Glutamatergic neuron (in vitro differentiated cells): ENCODE measurements at regions not wholly inside any gene's neighbourhood (a gene's known extent, or its start where the extent isn't known, plus 50 kb on each side); places are given as distances from the start of the nearest gene placed in this dataset.

Experiments
- DNase-seq: peaks from one replicate; pipeline ENCODE4 v3.0.0; 2022
- H3K27ac Mint-ChIP-seq: one replicate; pipeline ENCODE4 v1.8.0; 2020; ENCODE audit warnings: mild to moderate bottlenecking, mixed read lengths, inconsistent platforms; ENCODE audit not compliant: unreplicated experiment
- H3K27me3 Mint-ChIP-seq: one replicate; pipeline ENCODE4 v1.8.0; 2020; ENCODE audit warnings: mild to moderate bottlenecking, moderate library complexity, mixed read lengths, inconsistent platforms; ENCODE audit not compliant: unreplicated experiment
- H3K36me3 Mint-ChIP-seq: one replicate; pipeline ENCODE4 v1.8.0; 2020; ENCODE audit warnings: mild to moderate bottlenecking, mixed read lengths, inconsistent platforms; ENCODE audit not compliant: unreplicated experiment
- H3K4me1 Mint-ChIP-seq: one replicate; pipeline ENCODE4 v1.8.0; 2020; ENCODE audit warnings: mild to moderate bottlenecking, low read depth, mixed read lengths, inconsistent platforms; ENCODE audit not compliant: unreplicated experiment
- H3K4me3 Mint-ChIP-seq: one replicate; pipeline ENCODE4 v1.8.0; 2020; ENCODE audit warnings: mild to moderate bottlenecking, mixed read lengths, inconsistent platforms; ENCODE audit not compliant: unreplicated experiment
- H3K9me3 Mint-ChIP-seq: one replicate; pipeline ENCODE4 v1.8.0; 2020; ENCODE audit warnings: mild to moderate bottlenecking, moderate library complexity, mixed read lengths, inconsistent platforms; ENCODE audit not compliant: unreplicated experiment
- TF ChIP-seq, protein P1 (sequence below): fragments of 200-600 bp; sonication (generic); IDR thresholded peaks from one replicate; pipeline ENCODE4 v1.5.0; 2021; ENCODE audit not compliant: partially characterized antibody, unreplicated experiment

GRCh38 chr2:58899692-58900091 is 658.6 kb upstream of the FANCL start:
- DNase-seq: no peak
- H3K4me1 Mint-ChIP-seq: no peaks in the 10 kb centered on the region
- H3K9me3 Mint-ChIP-seq: no peaks in the 10 kb centered on the region
- H3K36me3 Mint-ChIP-seq: no peaks in the 10 kb centered on the region
- H3K27me3 Mint-ChIP-seq: no peaks in the 10 kb centered on the region
- TF ChIP-seq, protein P1, sequence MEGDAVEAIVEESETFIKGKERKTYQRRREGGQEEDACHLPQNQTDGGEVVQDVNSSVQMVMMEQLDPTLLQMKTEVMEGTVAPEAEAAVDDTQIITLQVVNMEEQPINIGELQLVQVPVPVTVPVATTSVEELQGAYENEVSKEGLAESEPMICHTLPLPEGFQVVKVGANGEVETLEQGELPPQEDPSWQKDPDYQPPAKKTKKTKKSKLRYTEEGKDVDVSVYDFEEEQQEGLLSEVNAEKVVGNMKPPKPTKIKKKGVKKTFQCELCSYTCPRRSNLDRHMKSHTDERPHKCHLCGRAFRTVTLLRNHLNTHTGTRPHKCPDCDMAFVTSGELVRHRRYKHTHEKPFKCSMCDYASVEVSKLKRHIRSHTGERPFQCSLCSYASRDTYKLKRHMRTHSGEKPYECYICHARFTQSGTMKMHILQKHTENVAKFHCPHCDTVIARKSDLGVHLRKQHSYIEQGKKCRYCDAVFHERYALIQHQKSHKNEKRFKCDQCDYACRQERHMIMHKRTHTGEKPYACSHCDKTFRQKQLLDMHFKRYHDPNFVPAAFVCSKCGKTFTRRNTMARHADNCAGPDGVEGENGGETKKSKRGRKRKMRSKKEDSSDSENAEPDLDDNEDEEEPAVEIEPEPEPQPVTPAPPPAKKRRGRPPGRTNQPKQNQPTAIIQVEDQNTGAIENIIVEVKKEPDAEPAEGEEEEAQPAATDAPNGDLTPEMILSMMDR: no peak
- H3K4me3 Mint-ChIP-seq: no peak overlapping the region
- H3K27ac Mint-ChIP-seq: no peak overlapping the region

- Mint-ChIP-seq H3K27me3 (no peaks in the 10 kb centered on the region), H3K4me1 (no peaks in the 10 kb centered on the region), H3K9me3 (no peaks in the 10 kb centered on the region), H3K36me3 (no peaks in the 10 kb centered on the region), H3K27ac (no peak overlapping the region), H3K4me3 (no peak overlapping the region)
- DNase-seq: no peak
- TF ChIP-seq, protein P1: no peak
These were observed 655.5 kb upstream of the FANCL start for GRCh38 chr2:58896638-58897037.

- peaks cover 2% of the 10 kb centered on the region for H3K9me3 Mint-ChIP-seq
- DNase-seq: no peak
- no peaks in the 10 kb centered on the region for H3K4me1 Mint-ChIP-seq
- no peaks in the 10 kb centered on the region for H3K27me3 Mint-ChIP-seq
- H3K4me3 Mint-ChIP-seq: no peak overlapping the region
- H3K36me3 Mint-ChIP-seq: no peaks in the 10 kb centered on the region
- H3K27ac Mint-ChIP-seq: no peak overlapping the region
- TF ChIP-seq, protein P1: no peak
These were observed 654.7 kb upstream of the FANCL start for GRCh38 chr2:58895857-58896256.

DNA sequence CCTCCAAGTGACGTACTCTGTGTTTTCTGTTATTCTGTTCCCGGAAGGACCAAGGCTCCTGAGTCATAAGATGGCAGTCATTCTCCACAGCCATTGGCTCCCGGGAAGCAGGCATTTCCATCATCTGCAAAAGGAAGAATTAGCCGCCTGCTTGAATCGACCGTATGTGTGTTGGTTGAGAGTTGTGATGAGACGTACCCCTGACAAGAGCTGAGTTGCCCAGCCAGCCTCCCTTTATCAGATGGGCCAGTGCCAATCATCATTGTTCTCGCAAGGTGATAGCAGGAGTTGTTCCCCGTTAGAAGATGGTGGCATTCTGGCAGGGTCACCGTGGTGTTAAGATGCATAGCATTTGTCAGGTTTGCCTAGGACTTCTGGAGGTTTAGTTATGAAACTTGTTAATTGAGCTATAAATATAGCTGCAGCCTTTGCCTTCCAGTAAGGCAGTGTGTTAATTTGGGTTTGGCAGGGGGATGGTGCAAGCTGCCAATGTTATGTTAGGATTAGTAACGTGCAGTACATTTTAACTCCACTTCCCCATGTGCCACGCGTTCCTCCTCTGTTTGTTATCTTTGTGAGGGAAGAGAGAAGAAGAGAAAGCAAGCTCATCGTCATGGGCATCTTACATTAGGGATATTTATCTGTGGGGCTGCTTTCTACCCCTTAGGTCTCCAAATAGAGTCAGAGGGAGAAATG is 652.7 kb upstream of the FANCL start:
- no peaks in the 10 kb centered on the region for H3K36me3 Mint-ChIP-seq
- H3K4me3 Mint-ChIP-seq: no peak overlapping the region
- H3K27ac Mint-ChIP-seq: no peak overlapping the region
- no peaks in the 10 kb centered on the region for H3K4me1 Mint-ChIP-seq
- no peaks in the 10 kb centered on the region for H3K27me3 Mint-ChIP-seq
- TF ChIP-seq, protein P1: no peak
- peaks cover 2% of the 10 kb centered on the region for H3K9me3 Mint-ChIP-seq
- DNase-seq: no peak

GRCh38 chr2:58891828-58892377 is 650.8 kb upstream of the FANCL start:
- Mint-ChIP-seq H3K4me1 (no peaks in the 10 kb centered on the region), H3K27me3 (no peaks in the 10 kb centered on the region), H3K36me3 (no peaks in the 10 kb centered on the region), H3K27ac (no peak overlapping the region), H3K4me3 (no peak overlapping the region), H3K9me3 (peaks cover 2% of the 10 kb centered on the region)
- TF ChIP-seq, protein P1: no peak
- DNase-seq: no peak
